OCI-LY7 (cell line): ENCODE measurements at regions not wholly inside any gene's neighbourhood (a gene's known extent, or its start where the extent isn't known, plus 50 kb on each side); places are given as distances from the start of the nearest gene placed in this dataset.
"Not testable (repeated sequence)": the region's sequence is repeated elsewhere in the genome, so short reads cannot be mapped to it uniquely, and the experiment has no call there.

Experiments used
- BruUV-seq: library from RNA; stranded (reverse); fragments of 400-500 nt; replicated peaks from 2 replicates; lab custom pipeline; 2021; lab: Mats Ljungman, UMichigan
- CTCF ChIA-PET: fragments of 300-600 bp; sonication (Branson Sonifier 250); formaldehyde crosslinking; loops from one replicate; lab custom pipeline; 2022; ENCODE audit warnings: antibody characterized with exemption; ENCODE audit not compliant: unreplicated experiment; lab: Charles Lee
- POLR2A ChIA-PET: fragments of 300-600 bp; sonication (Branson Sonifier 250); formaldehyde crosslinking; loops from one replicate; lab custom pipeline; 2022; ENCODE audit warnings: antibody characterized with exemption; lab: Charles Lee
- DNase-seq: peaks from one replicate; pipeline ENCODE4 v3.0.0-alpha.2; 2015; ENCODE audit warnings: low spot score
- H2AFZ ChIP-seq: fragments of 200-600 bp; sonication (generic), shearing (Covaris generic); 2 replicates; pipeline ENCODE4 v1.6.1; 2014; ENCODE audit warnings: mild to moderate bottlenecking, antibody characterized with exemption, low read length, moderate library complexity
- H3K27ac ChIP-seq: fragments of 200-600 bp; sonication (generic); 2 replicates; pipeline ENCODE4 v1.5.1; 2014; ENCODE audit warnings: mixed run types, low read depth, mild to moderate bottlenecking, moderate library complexity, low read length, inconsistent platforms; ENCODE audit not compliant: poor library complexity, severe bottlenecking
- H3K36me3 ChIP-seq: fragments of 200-600 bp; sonication (generic); 2 replicates; pipeline ENCODE4 v1.6.1; 2014; ENCODE audit warnings: mild to moderate bottlenecking, antibody characterized with exemption, low read length, moderate library complexity, mixed read lengths; ENCODE audit not compliant: insufficient read depth
- H3K4me1 ChIP-seq: fragments of 200-600 bp; sonication (generic); 2 replicates; pipeline ENCODE4 v1.5.1; 2014; ENCODE audit warnings: mild to moderate bottlenecking, low read length; ENCODE audit not compliant: insufficient read depth, poor library complexity, severe bottlenecking
- H3K4me2 ChIP-seq: fragments of 200-600 bp; sonication (generic); 2 replicates; pipeline ENCODE4 v1.6.1; 2014; ENCODE audit warnings: mild to moderate bottlenecking, low read length
- H3K4me3 ChIP-seq: fragments of 200-600 bp; sonication (generic); 2 replicates; pipeline ENCODE4 v1.5.1; 2014; ENCODE audit warnings: mild to moderate bottlenecking, low read depth, low read length; ENCODE audit not compliant: poor library complexity, severe bottlenecking
- H3K79me2 ChIP-seq: fragments of 200-600 bp; sonication (generic); 2 replicates; pipeline ENCODE4 v1.6.1; 2016; ENCODE audit warnings: low read depth, mild to moderate bottlenecking, low read length, moderate library complexity, mixed read lengths; ENCODE audit not compliant: insufficient read depth
- H3K9me2 ChIP-seq: fragments of 200-600 bp; sonication (generic); 2 replicates; pipeline ENCODE4 v1.6.1; 2016; ENCODE audit warnings: mild to moderate bottlenecking, low read length, mixed read lengths; ENCODE audit not compliant: insufficient read depth
- H3K9me3 ChIP-seq: fragments of 200-600 bp; sonication (generic); 2 replicates; pipeline ENCODE4 v1.6.1; 2014; ENCODE audit warnings: mild to moderate bottlenecking, mixed run types, low read length, mixed read lengths
- H4K20me1 ChIP-seq: fragments of 200-600 bp; sonication (generic); 2 replicates; pipeline ENCODE4 v1.6.1; 2014; ENCODE audit warnings: mild to moderate bottlenecking, antibody characterized with exemption, low read length, moderate library complexity, mixed read lengths; ENCODE audit not compliant: insufficient read depth
- EZH2phosphoT487 ChIP-seq: fragments of 200-600 bp; sonication (generic); IDR thresholded peaks from 2 replicates; pipeline ENCODE4 v1.6.1; 2018; ENCODE audit warnings: low read depth, borderline replicate concordance, mild to moderate bottlenecking, mixed run types, antibody characterized with exemption, low read length, moderate library complexity, mixed read lengths
- intact Hi-C: fragments of 100-400 bp; cut with micrococcal nuclease; formaldehyde crosslinking; loops from one replicate; pipeline ENCODE4 v1.10.0; 2022; ENCODE audit not compliant: unreplicated experiment
- TF ChIP-seq, protein P1 (sequence below): fragments of 200-600 bp; sonication (generic); conservative IDR thresholded peaks from 2 replicates; pipeline ENCODE4 v1.5.1; 2014; ENCODE audit warnings: mild to moderate bottlenecking, antibody characterized with exemption, low read length, moderate library complexity, mixed read lengths

DNA sequence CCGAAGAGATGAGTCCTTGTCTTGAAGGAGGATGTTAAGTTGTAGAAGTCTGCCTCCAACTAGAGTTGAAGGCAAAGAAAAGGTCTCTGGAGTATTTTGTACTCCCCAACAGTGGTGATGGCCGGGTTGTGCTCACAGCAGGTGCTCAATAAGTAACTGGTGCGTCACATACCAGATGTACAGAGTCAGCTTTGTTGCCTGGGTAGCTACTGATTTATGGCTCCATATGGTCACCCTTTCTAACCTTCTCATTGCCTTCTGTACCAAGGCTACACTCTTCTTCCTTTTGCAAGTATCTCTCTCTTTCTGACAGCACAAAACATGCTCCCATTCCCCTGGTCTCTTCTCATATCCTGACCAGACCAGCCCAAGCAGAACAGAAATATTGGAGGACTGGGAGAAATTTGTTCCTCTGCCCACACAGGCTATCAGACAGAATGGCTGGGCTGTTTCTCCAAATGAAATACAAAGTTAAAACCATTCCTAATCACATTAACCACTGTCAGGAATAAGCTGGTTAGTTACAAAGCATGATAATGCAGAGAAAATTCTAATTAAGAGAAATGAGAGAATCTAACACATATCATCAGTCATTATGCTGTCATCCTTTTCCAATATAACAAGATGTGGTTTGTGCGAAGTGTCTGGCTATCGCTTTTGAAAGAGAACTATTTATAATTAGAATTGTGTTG, 150.1 kb upstream of the LRRN1 start:
- Histone ChIP-seq H3K79me2 (no peaks in the 10 kb centered on the region), H3K27ac (no peak overlapping the region), H3K9me3 (no peaks in the 10 kb centered on the region), H3K4me3 (no peak overlapping the region), H3K4me1 (no peaks in the 10 kb centered on the region), H3K9me2 (no peaks in the 10 kb centered on the region), H3K36me3 (no peaks in the 10 kb centered on the region), H3K4me2 (no peak overlapping the region), H2AFZ (no peak overlapping the region), H4K20me1 (no peaks in the 10 kb centered on the region)
- DNase-seq, result no peak
- intact Hi-C loops, result no loop called here
- ChIA-PET CTCF (no interaction called here), POLR2A (no interaction called here)
- no peak for TF ChIP-seq EZH2phosphoT487
- TF ChIP-seq, protein P1, sequence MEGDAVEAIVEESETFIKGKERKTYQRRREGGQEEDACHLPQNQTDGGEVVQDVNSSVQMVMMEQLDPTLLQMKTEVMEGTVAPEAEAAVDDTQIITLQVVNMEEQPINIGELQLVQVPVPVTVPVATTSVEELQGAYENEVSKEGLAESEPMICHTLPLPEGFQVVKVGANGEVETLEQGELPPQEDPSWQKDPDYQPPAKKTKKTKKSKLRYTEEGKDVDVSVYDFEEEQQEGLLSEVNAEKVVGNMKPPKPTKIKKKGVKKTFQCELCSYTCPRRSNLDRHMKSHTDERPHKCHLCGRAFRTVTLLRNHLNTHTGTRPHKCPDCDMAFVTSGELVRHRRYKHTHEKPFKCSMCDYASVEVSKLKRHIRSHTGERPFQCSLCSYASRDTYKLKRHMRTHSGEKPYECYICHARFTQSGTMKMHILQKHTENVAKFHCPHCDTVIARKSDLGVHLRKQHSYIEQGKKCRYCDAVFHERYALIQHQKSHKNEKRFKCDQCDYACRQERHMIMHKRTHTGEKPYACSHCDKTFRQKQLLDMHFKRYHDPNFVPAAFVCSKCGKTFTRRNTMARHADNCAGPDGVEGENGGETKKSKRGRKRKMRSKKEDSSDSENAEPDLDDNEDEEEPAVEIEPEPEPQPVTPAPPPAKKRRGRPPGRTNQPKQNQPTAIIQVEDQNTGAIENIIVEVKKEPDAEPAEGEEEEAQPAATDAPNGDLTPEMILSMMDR, result no peak
- BruUV-seq, result no TSS peak

DNA sequence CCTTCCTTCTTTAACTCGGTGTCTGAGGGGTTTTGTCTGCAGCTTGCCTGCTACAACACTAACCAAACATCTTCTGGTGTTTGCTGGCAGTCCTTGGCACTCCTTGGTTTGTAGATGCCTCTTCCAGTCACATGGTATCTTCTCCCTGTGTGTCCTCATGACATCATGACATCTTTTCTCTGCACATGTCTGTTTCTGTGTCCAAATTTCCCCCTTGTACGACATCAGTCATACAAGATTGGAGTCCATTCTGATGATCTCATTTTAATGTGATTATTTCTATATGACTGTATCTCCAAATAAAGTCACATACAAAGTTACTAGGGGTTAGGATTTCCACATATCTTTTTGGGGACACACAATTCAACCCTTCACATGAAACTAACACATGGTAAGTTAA, 152.3 kb upstream of the LRRN1 start:
- H3K4me1 ChIP-seq, result no peaks in the 10 kb centered on the region
- no peaks in the 10 kb centered on the region for H3K36me3 ChIP-seq
- ChIA-PET POLR2A (no interaction called here), CTCF (no interaction called here)
- BruUV-seq, result no TSS peak
- no peak for DNase-seq
- TF ChIP-seq, protein P1, result no peak
- TF ChIP-seq EZH2phosphoT487, result no peak
- no peak overlapping the region for H3K27ac ChIP-seq
- no peaks in the 10 kb centered on the region for H3K79me2 ChIP-seq
- no peak overlapping the region for H2AFZ ChIP-seq
- no peak overlapping the region for H3K4me2 ChIP-seq
- intact Hi-C loops, result no loop called here
- H3K4me3 ChIP-seq, result no peak overlapping the region
- H3K9me2 ChIP-seq, result no peaks in the 10 kb centered on the region
- H4K20me1 ChIP-seq, result no peaks in the 10 kb centered on the region
- H3K9me3 ChIP-seq, result no peaks in the 10 kb centered on the region

DNA sequence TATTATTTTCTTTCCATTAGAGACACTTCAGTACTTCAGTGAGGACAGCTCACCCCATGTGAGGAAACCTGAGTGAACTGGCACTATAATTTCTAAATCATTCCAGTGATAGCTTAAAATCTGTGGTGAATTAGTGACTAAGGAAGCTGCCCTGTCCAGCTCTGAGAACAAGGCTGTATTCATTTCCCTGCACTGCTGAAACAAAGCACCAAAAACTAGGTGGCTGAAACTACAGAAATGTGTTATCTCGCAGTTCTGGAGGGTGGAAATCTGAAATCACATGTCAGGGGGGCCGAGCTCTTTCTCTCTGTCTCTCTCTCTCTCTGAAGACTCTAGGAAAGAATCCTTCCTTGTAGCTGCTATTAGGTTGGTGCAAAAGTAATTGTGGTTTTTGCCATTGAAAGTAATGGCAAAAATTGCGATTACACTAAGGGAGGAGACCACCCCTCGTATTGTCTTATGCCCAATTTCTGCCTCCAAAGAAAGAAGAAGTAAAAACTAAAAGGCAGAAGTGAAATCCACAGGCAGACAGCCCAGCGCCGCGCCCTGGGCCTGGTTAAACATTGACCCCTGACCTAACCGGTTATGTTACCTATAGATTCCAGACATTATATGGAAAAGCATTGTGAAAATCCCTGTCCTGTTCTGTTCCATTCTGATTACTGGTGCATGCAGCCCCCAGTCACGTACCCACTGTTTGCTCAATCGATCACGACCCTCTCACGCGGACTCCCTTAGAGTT, 153.0 kb upstream of the LRRN1 start:
- H3K27ac ChIP-seq, H3K4me1 ChIP-seq, BruUV-seq, DNase-seq, H3K4me3 ChIP-seq, H3K9me2 ChIP-seq, H4K20me1 ChIP-seq, CTCF ChIA-PET, H3K36me3 ChIP-seq, H3K4me2 ChIP-seq, H3K9me3 ChIP-seq, H3K79me2 ChIP-seq, intact Hi-C loops, H2AFZ ChIP-seq: not testable (repeated sequence)
- POLR2A ChIA-PET, result interaction anchor here (0.6 to 1.6 kb wide), 2 partner anchors 8 to 1013 kb away, joined by 3 to 7 read pairs; no protein-coding TSS in a partner anchor
